CD14-positive monocyte (primary cell): ENCODE measurements at regions not wholly inside any gene's neighbourhood (a gene's known extent, or its start where the extent isn't known, plus 50 kb on each side); places are given as distances from the start of the nearest gene placed in this dataset.

Experiments used
- DNase-seq, 3 donors: peaks; one replicate each; pipeline ENCODE4 v3.0.0-alpha.2; 2011 to 2022
- H2AFZ ChIP-seq: 2 replicates; pipeline ENCODE4 v1.6.0; 2012; ENCODE audit warnings: mild to moderate bottlenecking, low read depth, low read length, inconsistent platforms; ENCODE audit not compliant: insufficient read depth, poor library complexity, severe bottlenecking
- H3K27ac ChIP-seq, 2 donors: 1 replicate in 1 of 2; 2 replicates in 1 of 2; pipeline ENCODE4 v1.5.1; 2012 to 2013; ENCODE audit warnings: low read length in 2 of 2, control low read depth in 1 of 2, inconsistent platforms in 1 of 2, low read depth in 1 of 2, mild to moderate bottlenecking in 1 of 2
- H3K27me3 ChIP-seq, 2 donors: one replicate each; pipeline versions ENCODE4 v1.6.0 to v1.6.1; 2011 to 2013; ENCODE audit warnings: low read length in 2 of 2; ENCODE audit not compliant: control insufficient read depth in 2 of 2, insufficient read depth in 2 of 2
- H3K36me3 ChIP-seq, 2 donors: replicated peaks in 1 of 2; 1 replicate in 1 of 2; 2 replicates in 1 of 2; pipeline versions ENCODE4 v1.5.1 to v1.6.1; 2012 to 2013; ENCODE audit warnings: low read length in 2 of 2, control low read depth in 1 of 2, inconsistent platforms in 1 of 2, mild to moderate bottlenecking in 1 of 2; ENCODE audit not compliant: insufficient read depth in 2 of 2, control insufficient read depth in 1 of 2
- H3K4me1 ChIP-seq, 2 donors: 1 replicate in 1 of 2; 2 replicates in 1 of 2; pipeline versions ENCODE4 v1.5.1 to v1.6.1; 2012 to 2013; ENCODE audit warnings: low read length in 2 of 2, control low read depth in 1 of 2, inconsistent platforms in 1 of 2, mild to moderate bottlenecking in 1 of 2, moderate library complexity in 1 of 2; ENCODE audit not compliant: insufficient read depth in 2 of 2, control insufficient read depth in 1 of 2
- H3K4me2 ChIP-seq: replicated peaks from 2 replicates; pipeline ENCODE3; 2012; ENCODE audit warnings: low read length, moderate library complexity, mild to moderate bottlenecking; ENCODE audit not compliant: poor library complexity, severe bottlenecking; ENCODE audit errors: extremely low read depth
- H3K4me3 ChIP-seq, 3 experiments: fragments of 200-600 bp in 1 of 3; sonication (generic) in 1 of 3; replicated peaks in 1 of 3; 1 replicate in 2 of 3; 2 replicates in 1 of 3; pipeline ENCODE4 v1.5.1; 2011 to 2013; ENCODE audit warnings: low read length in 3 of 3, mild to moderate bottlenecking in 3 of 3, control low read depth in 2 of 3, low read depth in 2 of 3, inconsistent platforms in 1 of 3, moderate library complexity in 1 of 3
- H3K79me2 ChIP-seq: 2 replicates; pipeline ENCODE4 v1.6.0; 2012; ENCODE audit warnings: mild to moderate bottlenecking, control low read depth, inconsistent platforms, low read length, moderate library complexity; ENCODE audit not compliant: insufficient read depth
- H3K9ac ChIP-seq: 2 replicates; pipeline ENCODE4 v1.6.0; 2017; ENCODE audit warnings: low read length, mild to moderate bottlenecking; ENCODE audit not compliant: insufficient read depth, poor library complexity, severe bottlenecking
- H3K9me3 ChIP-seq, 2 donors: replicated peaks in 1 of 2; 1 replicate in 1 of 2; 2 replicates in 1 of 2; pipeline versions ENCODE4 v1.5.1 to v1.6.1; 2012 to 2013; ENCODE audit warnings: low read length in 2 of 2, control low read depth in 1 of 2; ENCODE audit not compliant: control insufficient read depth in 1 of 2, insufficient read depth in 1 of 2
- H4K20me1 ChIP-seq: 2 replicates; pipeline ENCODE4 v1.6.0; 2012; ENCODE audit warnings: mild to moderate bottlenecking, low read length, control low read depth, moderate library complexity; ENCODE audit not compliant: insufficient read depth
- H3K27ac Mint-ChIP-seq, 7 donors: one replicate each; pipeline ENCODE4 v1.8.0; 2020; ENCODE audit warnings: mild to moderate bottlenecking in 7 of 7, mixed read lengths in 7 of 7, moderate library complexity in 6 of 7, inconsistent platforms in 2 of 7
- H3K27me3 Mint-ChIP-seq, 3 donors: one replicate each; pipeline ENCODE4 v1.8.0; 2021 to 2022; ENCODE audit warnings: low read depth in 3 of 3, mild to moderate bottlenecking in 3 of 3, mixed read lengths in 3 of 3, moderate library complexity in 3 of 3, inconsistent platforms in 1 of 3
- H3K36me3 Mint-ChIP-seq, 2 donors: one replicate each; pipeline ENCODE4 v1.8.0; 2020; ENCODE audit warnings: mixed read lengths in 2 of 2, inconsistent platforms in 1 of 2, mild to moderate bottlenecking in 1 of 2
- H3K4me1 Mint-ChIP-seq: one replicate; pipeline ENCODE4 v1.8.0; 2020; ENCODE audit warnings: mild to moderate bottlenecking, mixed read lengths
- H3K4me3 Mint-ChIP-seq, 2 donors: one replicate each; pipeline ENCODE4 v1.8.0; 2020; ENCODE audit warnings: mild to moderate bottlenecking in 2 of 2, mixed read lengths in 2 of 2, moderate library complexity in 1 of 2
- H3K9me3 Mint-ChIP-seq, 7 donors: one replicate each; pipeline ENCODE4 v1.8.0; 2020 to 2022; ENCODE audit warnings: mixed read lengths in 7 of 7, mild to moderate bottlenecking in 6 of 7, moderate library complexity in 6 of 7, inconsistent platforms in 2 of 7
- WGBS: methylation state at CpG from one replicate; pipeline ENCODE4 v1.1.5; 2013; ENCODE audit warnings: missing lambda C conversion rate; ENCODE audit not compliant: insufficient coverage; 5-methylcytosine and 5-hydroxymethylcytosine counted together
- intact Hi-C, 2 donors: fragments of 100-400 bp; cut with micrococcal nuclease; formaldehyde crosslinking; loops; one replicate each; pipeline versions ENCODE4 v1.15.0 to v1.15.1; 2023
- TF ChIP-seq, protein P1 (sequence below): fragments of 200-600 bp; IDR thresholded peaks from one replicate; pipeline ENCODE4 v1.8.0; 2022; ENCODE audit warnings: antibody characterized with exemption, mild to moderate bottlenecking

DNA sequence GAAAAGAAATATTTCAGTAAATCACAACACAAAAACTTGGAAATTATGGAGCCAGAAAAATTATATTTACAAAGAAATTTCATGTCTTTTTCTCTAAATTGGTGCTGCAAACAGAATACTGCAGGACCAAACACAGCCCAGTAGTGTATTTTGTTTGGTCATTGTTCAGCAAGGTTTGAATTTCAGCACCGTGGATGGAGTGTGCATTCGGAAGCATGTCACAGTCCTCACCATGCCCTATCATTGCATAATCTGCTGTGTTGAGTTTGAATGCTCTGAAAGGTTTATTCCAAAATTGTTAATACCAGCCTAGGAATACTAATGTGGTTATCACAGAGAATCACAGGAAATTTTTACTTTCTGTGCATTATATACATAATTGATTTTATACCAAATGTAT lies 296.7 kb downstream of the METTL4 start:
- Mint-ChIP-seq H3K9me3 (no peaks in the 10 kb centered on the region), H3K4me3 (no peak overlapping the region), H3K27ac (no peak overlapping the region), H3K27me3 (peaks cover 0 to 6% (median 1%) of the 10 kb centered on the region in 3 donors), H3K36me3 (no peaks in the 10 kb centered on the region), H3K4me1 (no peaks in the 10 kb centered on the region)
- H3K4me1 ChIP-seq, result no peaks in the 10 kb centered on the region
- no peaks in the 10 kb centered on the region for H4K20me1 ChIP-seq
- H3K27me3 ChIP-seq, result no peaks in the 10 kb centered on the region
- no peak overlapping the region for H3K9ac ChIP-seq
- no peaks in the 10 kb centered on the region for H3K9me3 ChIP-seq
- no peak overlapping the region for H3K27ac ChIP-seq
- no peak overlapping the region for H2AFZ ChIP-seq
- intact Hi-C loops, result no loop called here
- H3K79me2 ChIP-seq, result no peaks in the 10 kb centered on the region
- TF ChIP-seq, protein P1, sequence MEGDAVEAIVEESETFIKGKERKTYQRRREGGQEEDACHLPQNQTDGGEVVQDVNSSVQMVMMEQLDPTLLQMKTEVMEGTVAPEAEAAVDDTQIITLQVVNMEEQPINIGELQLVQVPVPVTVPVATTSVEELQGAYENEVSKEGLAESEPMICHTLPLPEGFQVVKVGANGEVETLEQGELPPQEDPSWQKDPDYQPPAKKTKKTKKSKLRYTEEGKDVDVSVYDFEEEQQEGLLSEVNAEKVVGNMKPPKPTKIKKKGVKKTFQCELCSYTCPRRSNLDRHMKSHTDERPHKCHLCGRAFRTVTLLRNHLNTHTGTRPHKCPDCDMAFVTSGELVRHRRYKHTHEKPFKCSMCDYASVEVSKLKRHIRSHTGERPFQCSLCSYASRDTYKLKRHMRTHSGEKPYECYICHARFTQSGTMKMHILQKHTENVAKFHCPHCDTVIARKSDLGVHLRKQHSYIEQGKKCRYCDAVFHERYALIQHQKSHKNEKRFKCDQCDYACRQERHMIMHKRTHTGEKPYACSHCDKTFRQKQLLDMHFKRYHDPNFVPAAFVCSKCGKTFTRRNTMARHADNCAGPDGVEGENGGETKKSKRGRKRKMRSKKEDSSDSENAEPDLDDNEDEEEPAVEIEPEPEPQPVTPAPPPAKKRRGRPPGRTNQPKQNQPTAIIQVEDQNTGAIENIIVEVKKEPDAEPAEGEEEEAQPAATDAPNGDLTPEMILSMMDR, result no peak
- no CpG with 5 or more reads among the region's 2 CpGs for WGBS
- no peak for DNase-seq
- no peak overlapping the region for H3K4me2 ChIP-seq
- no peaks in the 10 kb centered on the region for H3K36me3 ChIP-seq
- no peak overlapping the region for H3K4me3 ChIP-seq

GRCh38 chr18:2281086-2281485 lies 290.2 kb downstream of the METTL4 start:
- H3K9ac ChIP-seq, result no peak overlapping the region
- no peak overlapping the region for H3K27ac ChIP-seq
- Mint-ChIP-seq H3K36me3 (no peaks in the 10 kb centered on the region), H3K27me3 (peaks cover 0 to 3% (median 3%) of the 10 kb centered on the region in 3 donors), H3K4me1 (no peaks in the 10 kb centered on the region), H3K27ac (no peak overlapping the region), H3K4me3 (no peak overlapping the region), H3K9me3 (peaks cover 0 to 3% (median 0%) of the 10 kb centered on the region in 7 donors)
- H3K9me3 ChIP-seq, result no peaks in the 10 kb centered on the region
- no CpG with 5 or more reads among the region's 1 CpG for WGBS
- no peak for DNase-seq
- H4K20me1 ChIP-seq, result no peaks in the 10 kb centered on the region
- no peak overlapping the region for H3K4me3 ChIP-seq
- H3K36me3 ChIP-seq, result no peaks in the 10 kb centered on the region
- H3K27me3 ChIP-seq, result no peaks in the 10 kb centered on the region
- intact Hi-C loops, result no loop called here
- H3K4me2 ChIP-seq, result no peak overlapping the region
- no peak overlapping the region for H2AFZ ChIP-seq
- TF ChIP-seq, protein P1, result no peak
- H3K79me2 ChIP-seq, result no peaks in the 10 kb centered on the region
- H3K4me1 ChIP-seq, result no peaks in the 10 kb centered on the region
